ENCODE measurements at regions not wholly inside any gene's neighbourhood (a gene's known extent, or its start where the extent isn't known, plus 50 kb on each side); places are given as distances from the start of the nearest gene placed in this dataset.

DNA sequence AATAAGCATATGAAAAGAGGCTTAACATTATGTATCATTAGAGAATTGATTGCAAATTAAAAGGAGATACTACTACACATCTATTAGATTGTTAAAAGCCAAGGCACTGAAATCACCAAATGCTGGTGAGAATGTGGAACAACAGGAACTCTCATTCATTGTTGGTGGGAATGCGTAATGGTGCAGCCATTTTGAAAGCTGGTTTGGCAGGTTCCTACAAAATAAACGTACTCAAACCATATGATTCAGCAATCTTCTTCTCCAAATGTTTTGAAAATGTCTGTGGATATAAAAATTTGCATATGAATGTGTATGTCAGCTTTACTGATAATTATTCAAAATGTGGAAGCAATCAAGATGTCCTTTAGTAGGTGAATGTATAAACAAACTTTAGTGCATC lies 176.4 kb upstream of the PLET1 start:
- TF ChIP-seq, protein P1, sequence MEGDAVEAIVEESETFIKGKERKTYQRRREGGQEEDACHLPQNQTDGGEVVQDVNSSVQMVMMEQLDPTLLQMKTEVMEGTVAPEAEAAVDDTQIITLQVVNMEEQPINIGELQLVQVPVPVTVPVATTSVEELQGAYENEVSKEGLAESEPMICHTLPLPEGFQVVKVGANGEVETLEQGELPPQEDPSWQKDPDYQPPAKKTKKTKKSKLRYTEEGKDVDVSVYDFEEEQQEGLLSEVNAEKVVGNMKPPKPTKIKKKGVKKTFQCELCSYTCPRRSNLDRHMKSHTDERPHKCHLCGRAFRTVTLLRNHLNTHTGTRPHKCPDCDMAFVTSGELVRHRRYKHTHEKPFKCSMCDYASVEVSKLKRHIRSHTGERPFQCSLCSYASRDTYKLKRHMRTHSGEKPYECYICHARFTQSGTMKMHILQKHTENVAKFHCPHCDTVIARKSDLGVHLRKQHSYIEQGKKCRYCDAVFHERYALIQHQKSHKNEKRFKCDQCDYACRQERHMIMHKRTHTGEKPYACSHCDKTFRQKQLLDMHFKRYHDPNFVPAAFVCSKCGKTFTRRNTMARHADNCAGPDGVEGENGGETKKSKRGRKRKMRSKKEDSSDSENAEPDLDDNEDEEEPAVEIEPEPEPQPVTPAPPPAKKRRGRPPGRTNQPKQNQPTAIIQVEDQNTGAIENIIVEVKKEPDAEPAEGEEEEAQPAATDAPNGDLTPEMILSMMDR (IDR thresholded peaks at IDR 0.05; ENCODE audit: low read depth, low read length, poor library complexity, severe bottlenecking): no peak
- no peak for TF ChIP-seq EZH2phosphoT487 (IDR thresholded peaks at IDR 0.05; ENCODE audit: borderline replicate concordance, low read length)

Measured in DOHH2 (cell line).